ENCODE measurements at regions not wholly inside any gene's neighbourhood (a gene's known extent, or its start where the extent isn't known, plus 50 kb on each side); places are given as distances from the start of the nearest gene placed in this dataset.

DNA sequence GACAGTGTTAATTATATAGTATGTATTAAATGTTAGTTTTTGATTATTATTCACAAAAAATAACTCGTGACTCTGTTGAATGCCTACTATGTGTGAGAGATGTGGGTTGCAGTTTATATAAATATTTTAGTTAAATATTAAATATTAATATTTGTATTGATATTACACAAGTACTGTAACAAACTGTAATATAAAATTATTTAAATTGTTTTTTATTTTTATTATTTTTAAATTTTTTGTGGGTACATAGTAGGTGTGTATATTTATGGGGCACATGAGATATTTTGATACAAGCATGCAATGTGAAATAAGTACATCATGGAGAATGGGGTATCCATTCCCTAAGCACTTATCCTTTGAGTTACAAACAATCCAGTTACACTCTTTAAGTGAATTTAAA lies 196.1 kb upstream of the ZNF717 start:
- TF ChIP-seq CTCF (IDR thresholded peaks at IDR 0.05; ENCODE audit: insufficient read depth, low read length) (no peak), POLR2AphosphoS5 (IDR thresholded peaks at IDR 0.05; ENCODE audit: low read depth) (no peak), GABPA (IDR thresholded peaks at IDR 0.05; ENCODE audit: low read depth) (no peak), REST (IDR thresholded peaks at IDR 0.05; ENCODE audit: insufficient replicate concordance, low read depth) (no peak), SPI1 (IDR thresholded peaks at IDR 0.05; ENCODE audit: borderline replicate concordance, low read depth) (no peak)

Measured in HL-60 (cell line).